ENCODE measurements at regions not wholly inside any gene's neighbourhood (a gene's known extent, or its start where the extent isn't known, plus 50 kb on each side); places are given as distances from the start of the nearest gene placed in this dataset.

GRCh38 chr10:36181426-36182178 is 539.5 kb upstream of the FZD8 start:
- TF ChIP-seq CTCF (IDR thresholded peaks at IDR 0.05; ENCODE audit: borderline replicate concordance, control extremely low read depth, extremely low read depth, insufficient read depth, missing control alignments), result no peak
- in situ Hi-C loops (cut with MboI; ENCODE audit: low sequenced_read_pairs, unreplicated experiment), result no loop called here
- DNase-seq (ENCODE audit: low spot score), result no peak

- DNase-seq (ENCODE audit: low spot score), result no peak
- TF ChIP-seq CTCF (IDR thresholded peaks at IDR 0.05; ENCODE audit: borderline replicate concordance, control extremely low read depth, extremely low read depth, insufficient read depth, missing control alignments), result no peak
- in situ Hi-C loops (cut with MboI; ENCODE audit: low sequenced_read_pairs, unreplicated experiment), result no loop called here
Measured at GRCh38 chr10:36178616-36179015, 536.5 kb upstream of the FZD8 start.

GRCh38 chr10:36177071-36177470 is 535.0 kb upstream of the FZD8 start:
- DNase-seq (ENCODE audit: low spot score), result no peak
- no peak for TF ChIP-seq CTCF (IDR thresholded peaks at IDR 0.05; ENCODE audit: borderline replicate concordance, control extremely low read depth, extremely low read depth, insufficient read depth, missing control alignments)
- in situ Hi-C loops (cut with MboI; ENCODE audit: low sequenced_read_pairs, unreplicated experiment), result no loop called here

- DNase-seq (ENCODE audit: low spot score), result no peak
- TF ChIP-seq CTCF (IDR thresholded peaks at IDR 0.05; ENCODE audit: borderline replicate concordance, control extremely low read depth, extremely low read depth, insufficient read depth, missing control alignments), result no peak
- in situ Hi-C loops (cut with MboI; ENCODE audit: low sequenced_read_pairs, unreplicated experiment), result no loop called here
Measured at GRCh38 chr10:36175954-36176353, 533.9 kb upstream of the FZD8 start.

GRCh38 chr10:36173364-36173763 is 531.3 kb upstream of the FZD8 start:
- in situ Hi-C loops (cut with MboI; ENCODE audit: low sequenced_read_pairs, unreplicated experiment), result no loop called here
- TF ChIP-seq CTCF (IDR thresholded peaks at IDR 0.05; ENCODE audit: borderline replicate concordance, control extremely low read depth, extremely low read depth, insufficient read depth, missing control alignments), result no peak
- no peak for DNase-seq (ENCODE audit: low spot score)

GRCh38 chr10:36171953-36172940 is 530.2 kb upstream of the FZD8 start:
- in situ Hi-C loops (cut with MboI; ENCODE audit: low sequenced_read_pairs, unreplicated experiment), result no loop called here
- no peak for DNase-seq (ENCODE audit: low spot score)
- TF ChIP-seq CTCF (IDR thresholded peaks at IDR 0.05; ENCODE audit: borderline replicate concordance, control extremely low read depth, extremely low read depth, insufficient read depth, missing control alignments), result no peak
